ENCODE measurements at regions not wholly inside any gene's neighbourhood (a gene's known extent, or its start where the extent isn't known, plus 50 kb on each side); places are given as distances from the start of the nearest gene placed in this dataset.

GRCh38 chr3:106466881-106467280 is 598.1 kb upstream of the CBLB start:
- ATAC-seq (no peak), DNase-seq (no peak)
- in situ Hi-C loops (cut with MboI; ENCODE audit: low sequenced_read_pairs in 4 of 4) = no loop called here
- Histone ChIP-seq H3K27ac (no peak overlapping the region), H3K4me1 (no peaks in the 10 kb centered on the region), H3K27me3 (no peaks in the 10 kb centered on the region), H3K4me3 (no peak overlapping the region), H3K36me3 (no peaks in the 10 kb centered on the region), H3K9me3 (no peaks in the 10 kb centered on the region)
- intact Hi-C loops (cut with DNase I; ENCODE audit: low total_unique reads) = no loop called here
- TF ChIP-seq POLR2A (IDR thresholded peaks at IDR 0.05) (no peak), CTCF (IDR thresholded peaks at IDR 0.05 in 4 of 5, conservative IDR thresholded peaks at IDR 0.05 in 1 of 5) (no peak)

- TF ChIP-seq POLR2A (IDR thresholded peaks at IDR 0.05) (no peak), CTCF (IDR thresholded peaks at IDR 0.05 in 4 of 5, conservative IDR thresholded peaks at IDR 0.05 in 1 of 5) (no peak)
- no peak overlapping the region for H3K4me3 ChIP-seq
- ATAC-seq = no peak
- no peaks in the 10 kb centered on the region for H3K4me1 ChIP-seq
- no peak overlapping the region for H3K27ac ChIP-seq
- no peak for DNase-seq
- no peaks in the 10 kb centered on the region for H3K27me3 ChIP-seq
- in situ Hi-C loops (cut with MboI; ENCODE audit: low sequenced_read_pairs in 4 of 4) (no loop called here), intact Hi-C loops (cut with DNase I; ENCODE audit: low total_unique reads) (no loop called here)
- no peaks in the 10 kb centered on the region for H3K36me3 ChIP-seq
- H3K9me3 ChIP-seq = no peaks in the 10 kb centered on the region
Measured at GRCh38 chr3:106473576-106474475, 605.0 kb upstream of the CBLB start.

GRCh38 chr3:106482451-106482850 is 613.6 kb upstream of the CBLB start:
- Histone ChIP-seq H3K36me3 (no peaks in the 10 kb centered on the region), H3K4me3 (no peak overlapping the region), H3K9me3 (no peaks in the 10 kb centered on the region), H3K27ac (no peak overlapping the region), H3K4me1 (no peaks in the 10 kb centered on the region), H3K27me3 (no peaks in the 10 kb centered on the region)
- DNase-seq (no peak), ATAC-seq (no peak)
- in situ Hi-C loops (cut with MboI; ENCODE audit: low sequenced_read_pairs in 4 of 4) = no loop called here
- TF ChIP-seq POLR2A (IDR thresholded peaks at IDR 0.05) = no peak
- TF ChIP-seq CTCF (IDR thresholded peaks at IDR 0.05 in 4 of 5, conservative IDR thresholded peaks at IDR 0.05 in 1 of 5) = no peak
- intact Hi-C loops (cut with DNase I; ENCODE audit: low total_unique reads) = no loop called here

- H3K9me3 ChIP-seq = no peaks in the 10 kb centered on the region
- no peaks in the 10 kb centered on the region for H3K4me1 ChIP-seq
- intact Hi-C loops (cut with DNase I; ENCODE audit: low total_unique reads) = no loop called here
- H3K27ac ChIP-seq = no peak overlapping the region
- ATAC-seq = no peak
- TF ChIP-seq POLR2A (IDR thresholded peaks at IDR 0.05) (no peak), CTCF (IDR thresholded peaks at IDR 0.05 in 4 of 5, conservative IDR thresholded peaks at IDR 0.05 in 1 of 5) (no peak)
- H3K27me3 ChIP-seq = no peaks in the 10 kb centered on the region
- H3K4me3 ChIP-seq = no peak overlapping the region
- in situ Hi-C loops (cut with MboI; ENCODE audit: low sequenced_read_pairs in 4 of 4) = no loop called here
- H3K36me3 ChIP-seq = no peaks in the 10 kb centered on the region
- DNase-seq = no peak
Measured at GRCh38 chr3:106485217-106485616, 616.4 kb upstream of the CBLB start.
